ENCODE measurements at regions not wholly inside any gene's neighbourhood (a gene's known extent, or its start where the extent isn't known, plus 50 kb on each side); places are given as distances from the start of the nearest gene placed in this dataset.
"Not testable (repeated sequence)": the region's sequence is repeated elsewhere in the genome, so short reads cannot be mapped to it uniquely, and the experiment has no call there.

DNA sequence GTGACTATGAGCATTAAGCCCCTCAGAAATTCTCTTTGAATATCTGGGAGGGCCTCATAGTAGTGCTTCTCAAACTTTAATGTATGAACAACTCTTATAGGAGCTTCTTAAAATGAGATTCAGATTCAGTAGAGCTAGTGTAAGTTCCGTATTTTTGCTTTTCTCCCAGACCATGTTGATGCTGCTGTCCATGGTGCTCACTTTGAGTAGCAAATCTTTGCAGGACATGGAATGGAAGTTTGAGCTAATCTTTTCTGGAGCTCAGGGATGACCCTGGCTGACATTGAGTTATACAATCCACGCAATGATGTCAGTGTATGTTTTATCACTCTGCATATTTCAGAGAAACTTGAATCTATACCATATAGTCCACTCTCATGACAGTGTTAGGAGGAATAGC lies 134.2 kb downstream of the OTOL1 start:
- Mint-ChIP-seq H3K27ac (no peak overlapping the region), H3K9me3 (no peaks in the 10 kb centered on the region), H3K4me1 (ENCODE audit: low read depth) (no peaks in the 10 kb centered on the region), H3K4me3 (no peak overlapping the region), H3K36me3 (ENCODE audit: low read depth) (no peaks in the 10 kb centered on the region), H3K27me3 (ENCODE audit: low read depth) (no peaks in the 10 kb centered on the region)
- intact Hi-C loops (cut with micrococcal nuclease): no loop called here
- CTCF ChIA-PET: no interaction called here
- DNase-seq: no peak

DNA sequence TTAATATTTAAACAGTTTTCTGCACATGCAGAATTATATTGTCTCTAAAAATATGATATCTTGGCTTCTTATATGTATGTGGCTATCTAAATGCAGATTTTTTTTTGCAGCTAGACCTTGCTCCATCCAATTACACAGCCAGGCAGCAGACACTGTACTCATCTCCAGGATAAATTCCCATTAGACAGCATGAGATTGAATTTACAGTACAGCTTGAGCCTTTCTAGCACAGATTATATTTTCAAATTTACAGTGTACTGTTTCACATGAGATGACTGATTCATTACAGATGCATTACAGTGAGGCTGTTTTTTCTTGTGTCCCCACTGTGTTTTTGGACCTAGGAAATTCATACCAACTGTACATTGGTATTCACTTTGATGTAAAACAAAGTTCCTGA lies 134.9 kb downstream of the OTOL1 start:
- Mint-ChIP-seq H3K4me1 (ENCODE audit: low read depth) (no peaks in the 10 kb centered on the region), H3K27me3 (ENCODE audit: low read depth) (no peaks in the 10 kb centered on the region), H3K36me3 (ENCODE audit: low read depth) (no peaks in the 10 kb centered on the region), H3K4me3 (no peak overlapping the region), H3K9me3 (no peaks in the 10 kb centered on the region), H3K27ac (no peak overlapping the region)
- DNase-seq: no peak
- intact Hi-C loops (cut with micrococcal nuclease): no loop called here
- CTCF ChIA-PET: no interaction called here

DNA sequence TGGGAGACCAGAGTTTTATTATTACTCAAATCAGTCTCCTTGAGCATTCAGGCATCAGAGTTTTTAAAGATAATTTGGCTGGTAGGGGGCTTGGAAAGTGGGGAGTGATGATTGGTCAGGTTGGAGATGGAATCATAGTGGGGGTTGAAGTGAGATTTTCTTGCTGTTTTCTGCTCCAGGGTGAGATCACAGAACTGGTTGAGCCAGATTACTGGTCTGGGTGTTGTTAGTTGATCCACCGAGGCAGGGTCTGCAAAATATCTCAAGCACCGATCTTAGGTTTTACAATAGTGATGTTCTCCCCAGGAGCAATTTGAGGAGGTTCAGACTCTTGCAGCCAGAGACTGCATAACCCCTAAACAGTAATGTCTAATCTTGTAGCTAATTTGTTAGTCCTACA lies 141.0 kb downstream of the OTOL1 start:
- no peaks in the 10 kb centered on the region for H3K36me3 Mint-ChIP-seq (ENCODE audit: low read depth)
- no peak overlapping the region for H3K27ac Mint-ChIP-seq
- no peak for DNase-seq
- CTCF ChIA-PET: no interaction called here
- H3K9me3 Mint-ChIP-seq: no peaks in the 10 kb centered on the region
- no peak overlapping the region for H3K4me3 Mint-ChIP-seq
- H3K27me3 Mint-ChIP-seq (ENCODE audit: low read depth): no peaks in the 10 kb centered on the region
- intact Hi-C loops (cut with micrococcal nuclease): no loop called here
- no peaks in the 10 kb centered on the region for H3K4me1 Mint-ChIP-seq (ENCODE audit: low read depth)

DNA sequence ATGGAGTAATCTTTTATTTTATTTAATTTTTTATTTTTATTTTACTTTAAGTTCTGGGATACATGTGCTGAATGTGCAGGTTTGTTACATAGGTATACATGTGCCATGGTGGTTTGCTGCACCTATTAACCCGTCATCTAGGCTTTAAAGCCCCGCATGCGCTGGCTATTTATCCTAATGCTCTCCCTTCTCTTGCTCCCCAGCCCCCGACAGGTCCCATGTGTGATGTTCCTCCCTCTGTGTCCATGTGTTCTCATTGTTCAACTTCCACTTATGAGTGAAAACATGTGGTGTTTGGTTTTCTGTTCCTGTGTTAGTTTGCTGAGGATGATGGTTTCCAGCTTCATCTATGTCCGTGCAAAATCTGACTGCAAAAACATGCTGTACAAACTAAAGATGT lies 142.5 kb downstream of the OTOL1 start:
- DNase-seq; H3K9me3 Mint-ChIP-seq; H3K36me3 Mint-ChIP-seq (ENCODE audit: low read depth); intact Hi-C loops (cut with micrococcal nuclease); H3K4me3 Mint-ChIP-seq; H3K27ac Mint-ChIP-seq; H3K4me1 Mint-ChIP-seq (ENCODE audit: low read depth); H3K27me3 Mint-ChIP-seq (ENCODE audit: low read depth): not testable (repeated sequence)
- CTCF ChIA-PET: interaction anchor here (0.8 kb wide), 1 partner anchor 17 kb away, joined by 3 read pairs; no protein-coding TSS in a partner anchor

DNA sequence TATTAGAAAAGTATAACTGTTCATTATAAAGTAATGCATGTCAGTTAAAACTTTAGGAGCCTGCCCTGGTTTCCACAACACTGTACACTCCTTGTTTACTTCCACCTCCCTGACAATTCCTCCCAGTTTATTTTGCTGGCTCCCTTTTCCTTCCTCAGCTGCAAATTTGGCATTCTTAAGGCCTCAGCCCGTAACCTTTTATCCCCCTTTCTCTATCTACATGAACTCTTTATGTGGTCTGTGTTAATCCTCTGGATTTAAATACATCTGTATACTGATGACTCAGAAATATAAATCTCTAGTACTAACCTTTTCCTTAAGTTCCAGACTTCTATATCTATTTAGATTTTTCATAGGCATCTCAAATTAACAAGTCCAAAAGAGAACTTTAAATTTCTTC lies 143.6 kb downstream of the OTOL1 start:
- Mint-ChIP-seq H3K4me3 (no peak overlapping the region), H3K27ac (no peak overlapping the region), H3K4me1 (ENCODE audit: low read depth) (no peaks in the 10 kb centered on the region), H3K36me3 (ENCODE audit: low read depth) (no peaks in the 10 kb centered on the region), H3K27me3 (ENCODE audit: low read depth) (no peaks in the 10 kb centered on the region), H3K9me3 (no peaks in the 10 kb centered on the region)
- intact Hi-C loops (cut with micrococcal nuclease): no loop called here
- CTCF ChIA-PET: interaction anchor here (0.8 kb wide), 1 partner anchor 19 kb away, joined by 3 read pairs; no protein-coding TSS in a partner anchor
- DNase-seq: no peak

DNA sequence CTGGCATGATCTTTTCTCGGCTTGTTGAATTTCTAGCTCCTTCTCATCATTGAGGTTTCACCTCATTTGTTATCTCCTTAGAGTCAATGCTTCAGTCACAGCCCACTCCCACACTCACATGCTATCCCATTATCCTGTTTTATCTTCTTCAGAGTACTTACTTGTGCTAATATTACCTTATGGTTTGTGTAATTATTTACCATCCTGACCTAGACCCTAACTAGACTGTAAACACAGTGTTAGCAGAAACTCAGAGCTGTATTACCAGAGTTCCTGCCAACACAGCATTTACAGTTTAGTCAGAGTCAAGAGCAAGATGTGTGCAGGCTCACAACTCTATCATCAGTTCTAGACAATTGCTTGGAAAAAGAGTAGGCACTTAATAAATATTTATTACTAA lies 144.7 kb downstream of the OTOL1 start:
- no peak for DNase-seq
- H3K36me3 Mint-ChIP-seq (ENCODE audit: low read depth): no peaks in the 10 kb centered on the region
- intact Hi-C loops (cut with micrococcal nuclease): no loop called here
- H3K9me3 Mint-ChIP-seq: no peaks in the 10 kb centered on the region
- CTCF ChIA-PET: no interaction called here
- H3K4me1 Mint-ChIP-seq (ENCODE audit: low read depth): no peaks in the 10 kb centered on the region
- H3K4me3 Mint-ChIP-seq: no peak overlapping the region
- no peaks in the 10 kb centered on the region for H3K27me3 Mint-ChIP-seq (ENCODE audit: low read depth)
- no peak overlapping the region for H3K27ac Mint-ChIP-seq

DNA sequence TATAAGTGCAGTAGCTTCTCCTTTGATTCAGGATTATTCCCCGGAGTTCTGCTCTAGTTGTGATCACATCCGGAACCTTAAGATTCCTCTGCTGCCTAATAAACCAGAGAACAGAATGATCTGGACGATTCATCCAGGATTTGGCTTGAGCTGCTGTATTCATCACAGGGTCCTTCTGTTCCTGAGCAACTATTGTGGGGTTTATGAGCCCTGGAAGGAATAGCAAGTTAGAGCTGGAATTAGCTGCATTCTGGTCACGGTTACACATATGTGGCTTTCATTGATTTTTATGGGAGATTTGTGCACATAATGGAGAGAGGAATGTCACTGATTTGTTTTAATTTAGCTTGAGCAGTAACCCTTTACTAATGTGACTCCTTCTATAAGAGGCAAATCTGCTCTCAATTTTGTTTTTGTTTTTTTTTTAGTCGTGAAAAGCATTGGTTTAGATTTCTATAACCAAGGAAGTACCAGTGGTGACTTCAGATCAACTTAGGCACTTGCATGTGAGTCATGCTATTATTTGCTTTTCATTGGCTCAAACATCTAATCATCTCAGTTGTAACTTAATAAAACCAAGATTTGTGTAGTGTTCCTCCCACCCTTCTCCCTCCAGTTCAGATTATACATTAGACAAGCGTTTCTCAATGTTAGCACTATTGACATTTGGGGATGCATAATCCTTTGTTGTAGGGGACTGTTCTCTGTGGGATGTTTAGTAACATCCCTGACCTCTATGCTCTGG lies 148.5 kb downstream of the OTOL1 start:
- CTCF ChIA-PET: interaction anchor here (0.6 kb wide), 1 partner anchor 39 kb away, joined by 3 read pairs; no protein-coding TSS in a partner anchor
- DNase-seq: no peak
- Mint-ChIP-seq H3K27me3 (ENCODE audit: low read depth) (no peaks in the 10 kb centered on the region), H3K27ac (no peak overlapping the region), H3K9me3 (peaks cover 4% of the 10 kb centered on the region), H3K4me3 (no peak overlapping the region), H3K4me1 (ENCODE audit: low read depth) (no peaks in the 10 kb centered on the region), H3K36me3 (ENCODE audit: low read depth) (no peaks in the 10 kb centered on the region)
- intact Hi-C loops (cut with micrococcal nuclease): no loop called here

DNA sequence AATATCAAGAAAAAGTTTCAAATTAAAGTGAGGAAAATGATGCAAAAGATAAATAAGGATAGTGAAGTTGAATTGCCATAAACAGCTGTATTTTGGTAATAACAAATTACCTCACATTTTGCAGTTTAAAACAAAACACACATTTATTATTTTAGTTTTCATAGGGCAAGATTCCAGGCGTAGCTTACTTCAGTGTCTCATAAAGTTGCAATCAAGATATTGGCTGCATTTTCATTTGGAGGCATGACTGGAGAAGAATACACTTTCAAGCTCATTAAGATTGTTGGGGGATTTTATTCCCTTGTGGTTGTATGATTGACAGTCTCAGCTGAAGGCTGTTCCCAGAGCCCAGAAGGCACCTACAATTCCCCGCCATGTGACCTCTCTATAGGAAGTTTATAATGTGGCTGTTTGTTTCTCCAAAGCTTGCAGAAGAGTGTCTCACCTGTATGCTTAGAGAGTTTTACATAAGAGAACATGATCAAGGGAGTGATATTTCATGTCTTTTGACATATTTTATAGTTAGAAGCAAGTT lies 151.4 kb downstream of the OTOL1 start:
- Mint-ChIP-seq H3K4me3 (no peak overlapping the region), H3K27me3 (ENCODE audit: low read depth) (no peaks in the 10 kb centered on the region), H3K36me3 (ENCODE audit: low read depth) (no peaks in the 10 kb centered on the region), H3K27ac (no peak overlapping the region), H3K4me1 (ENCODE audit: low read depth) (no peaks in the 10 kb centered on the region), H3K9me3 (peaks cover 6% of the 10 kb centered on the region)
- no peak for DNase-seq
- CTCF ChIA-PET: no interaction called here
- intact Hi-C loops (cut with micrococcal nuclease): no loop called here

DNA sequence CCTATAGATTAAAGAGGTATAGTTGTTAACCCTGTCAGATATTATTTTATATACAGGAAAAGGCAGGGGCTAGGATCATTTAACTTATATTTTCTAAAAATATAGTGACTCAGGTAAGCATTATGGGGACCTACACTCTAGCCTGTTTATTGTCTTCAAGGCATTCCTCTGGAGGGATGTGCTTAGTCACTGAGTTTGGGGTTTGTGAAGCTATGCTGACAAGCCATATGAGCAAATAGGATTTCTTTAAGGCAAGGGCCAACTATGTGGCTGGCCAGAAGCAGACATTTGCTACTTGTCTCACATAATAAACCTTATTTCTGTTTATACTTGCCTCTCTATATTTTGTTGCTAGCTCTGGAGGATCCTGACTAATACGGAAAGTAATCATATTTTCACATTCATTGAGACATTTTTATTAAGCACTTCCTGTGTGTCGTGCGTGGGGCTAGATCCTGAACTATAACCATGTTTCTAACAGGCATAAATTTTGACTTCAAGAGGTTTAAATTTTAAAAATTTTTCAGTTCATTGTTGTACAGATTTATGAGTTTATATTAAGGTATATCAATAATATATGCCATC lies 153.4 kb downstream of the OTOL1 start:
- CTCF ChIA-PET: no interaction called here
- Mint-ChIP-seq H3K4me1 (ENCODE audit: low read depth) (no peaks in the 10 kb centered on the region), H3K4me3 (no peak overlapping the region)

DNA sequence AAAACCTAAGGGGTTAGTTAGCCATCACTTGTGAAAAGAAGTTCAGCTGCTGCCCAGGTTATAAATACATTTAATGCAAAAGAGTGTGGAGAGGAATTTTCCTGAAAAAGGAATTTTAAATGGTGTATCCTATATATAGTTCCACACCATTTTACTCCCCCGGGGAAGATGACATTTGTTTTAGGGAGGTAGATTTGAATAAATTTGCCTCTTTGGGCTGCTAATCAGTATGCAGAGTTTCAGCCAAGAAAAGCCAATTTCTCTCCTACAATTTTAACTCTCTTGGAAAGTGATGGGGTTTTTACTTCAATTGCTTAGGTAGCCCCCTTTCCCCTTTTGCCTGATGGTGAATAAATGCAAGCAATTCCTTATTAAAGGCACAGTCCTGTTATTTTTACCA lies 161.2 kb downstream of the OTOL1 start:
- CTCF ChIA-PET: no interaction called here
- Mint-ChIP-seq H3K36me3 (ENCODE audit: low read depth) (no peaks in the 10 kb centered on the region), H3K4me1 (ENCODE audit: low read depth) (no peaks in the 10 kb centered on the region), H3K27ac (no peak overlapping the region), H3K9me3 (peaks cover 3% of the 10 kb centered on the region), H3K27me3 (ENCODE audit: low read depth) (no peaks in the 10 kb centered on the region), H3K4me3 (no peak overlapping the region)
- DNase-seq: no peak
- intact Hi-C loops (cut with micrococcal nuclease): no loop called here

More for the DNA sequence above, 153.4 kb downstream of the OTOL1 start:
- peaks cover 6% of the 10 kb centered on the region for H3K9me3 Mint-ChIP-seq
- no peak overlapping the region for H3K27ac Mint-ChIP-seq
- DNase-seq: no peak
- H3K36me3 Mint-ChIP-seq (ENCODE audit: low read depth): no peaks in the 10 kb centered on the region
- H3K27me3 Mint-ChIP-seq (ENCODE audit: low read depth): no peaks in the 10 kb centered on the region
- intact Hi-C loops (cut with micrococcal nuclease): no loop called here

DNA sequence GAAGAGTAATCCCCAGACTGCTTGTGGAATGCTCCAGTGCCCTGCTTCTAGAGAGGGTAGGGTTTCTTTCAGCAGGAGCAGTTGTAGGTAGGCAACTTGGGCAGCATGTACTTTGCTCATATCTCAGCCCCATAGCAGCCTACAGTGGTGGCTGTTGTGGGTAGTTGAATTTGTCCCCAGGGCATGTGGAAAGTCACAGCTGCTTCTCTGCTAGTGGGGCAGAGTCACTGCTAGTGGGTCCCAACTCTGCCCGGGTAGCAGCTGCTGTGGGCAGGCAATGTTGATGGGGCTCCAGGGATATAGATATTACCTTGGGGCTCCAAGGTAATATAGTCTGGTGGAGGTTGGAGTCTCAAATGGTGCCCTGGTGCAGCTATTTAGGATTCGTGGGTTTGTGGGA lies 174.5 kb downstream of the OTOL1 start:
- intact Hi-C loops (cut with micrococcal nuclease): no loop called here

DNA sequence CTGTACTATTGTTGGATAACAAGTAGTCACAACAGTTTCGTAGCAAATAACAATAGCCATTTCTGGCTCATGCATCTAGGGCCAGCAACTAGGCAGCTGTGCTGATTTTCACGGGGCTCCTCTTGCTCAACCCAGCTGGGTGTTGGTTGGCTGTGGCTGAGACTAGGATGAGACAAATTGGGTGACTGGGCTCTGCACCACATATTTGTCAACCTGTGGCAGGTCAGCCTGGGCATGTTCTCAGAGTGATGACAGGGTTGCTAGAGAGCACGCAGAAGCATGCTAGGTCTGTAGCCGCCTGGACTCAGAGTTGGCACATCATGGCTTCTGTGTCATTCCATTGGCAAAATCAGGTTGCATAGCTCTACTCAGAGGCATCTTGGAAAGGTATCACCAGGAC lies 175.9 kb downstream of the OTOL1 start:
- H3K4me3 Mint-ChIP-seq: no peak overlapping the region
- no peaks in the 10 kb centered on the region for H3K36me3 Mint-ChIP-seq (ENCODE audit: low read depth)
- intact Hi-C loops (cut with micrococcal nuclease): no loop called here
- no peaks in the 10 kb centered on the region for H3K4me1 Mint-ChIP-seq (ENCODE audit: low read depth)
- H3K27me3 Mint-ChIP-seq (ENCODE audit: low read depth): no peaks in the 10 kb centered on the region
- no peak overlapping the region for H3K27ac Mint-ChIP-seq
- DNase-seq: no peak
- H3K9me3 Mint-ChIP-seq: peaks cover 6% of the 10 kb centered on the region
- CTCF ChIA-PET: no interaction called here

More for the DNA sequence above, 174.5 kb downstream of the OTOL1 start:
- Mint-ChIP-seq H3K4me3 (no peak overlapping the region), H3K36me3 (ENCODE audit: low read depth) (no peaks in the 10 kb centered on the region), H3K27ac (no peak overlapping the region), H3K27me3 (ENCODE audit: low read depth) (no peaks in the 10 kb centered on the region), H3K9me3 (peaks cover 6% of the 10 kb centered on the region), H3K4me1 (ENCODE audit: low read depth) (no peaks in the 10 kb centered on the region)
- CTCF ChIA-PET: no interaction called here
- DNase-seq: no peak

DNA sequence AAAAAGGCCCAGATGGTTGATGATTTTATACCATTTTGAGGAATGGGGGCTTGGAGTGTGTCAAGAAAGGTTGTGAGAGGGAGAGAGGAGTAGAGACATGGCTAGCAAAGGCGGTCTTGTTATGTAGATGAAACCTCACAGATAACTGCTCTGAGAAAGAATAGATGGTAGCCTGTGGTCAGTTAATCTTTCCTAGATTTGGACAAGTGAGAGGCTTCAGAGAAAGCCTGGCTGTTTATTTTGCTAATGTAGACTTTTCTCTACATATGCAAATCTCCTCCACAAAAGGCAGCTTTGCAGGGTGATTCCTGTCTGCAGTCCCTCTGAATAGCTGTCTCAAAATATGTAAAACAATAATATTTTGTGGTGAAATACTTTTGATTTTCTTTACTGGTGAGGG lies 177.3 kb downstream of the OTOL1 start:
- CTCF ChIA-PET: no interaction called here
- Mint-ChIP-seq H3K27me3 (ENCODE audit: low read depth) (no peaks in the 10 kb centered on the region), H3K36me3 (ENCODE audit: low read depth) (no peaks in the 10 kb centered on the region), H3K4me1 (ENCODE audit: low read depth) (no peaks in the 10 kb centered on the region), H3K4me3 (no peak overlapping the region), H3K9me3 (peaks cover 6% of the 10 kb centered on the region), H3K27ac (no peak overlapping the region)
- DNase-seq: no peak
- intact Hi-C loops (cut with micrococcal nuclease): no loop called here
